T-helper 22 cell (primary cell): ENCODE measurements at regions not wholly inside any gene's neighbourhood (a gene's known extent, or its start where the extent isn't known, plus 50 kb on each side); places are given as distances from the start of the nearest gene placed in this dataset.

Experiments used
- DNase-seq: peaks from one replicate; pipeline ENCODE4 v3.0.0-alpha.2; 2020; ENCODE audit warnings: low read depth

DNA sequence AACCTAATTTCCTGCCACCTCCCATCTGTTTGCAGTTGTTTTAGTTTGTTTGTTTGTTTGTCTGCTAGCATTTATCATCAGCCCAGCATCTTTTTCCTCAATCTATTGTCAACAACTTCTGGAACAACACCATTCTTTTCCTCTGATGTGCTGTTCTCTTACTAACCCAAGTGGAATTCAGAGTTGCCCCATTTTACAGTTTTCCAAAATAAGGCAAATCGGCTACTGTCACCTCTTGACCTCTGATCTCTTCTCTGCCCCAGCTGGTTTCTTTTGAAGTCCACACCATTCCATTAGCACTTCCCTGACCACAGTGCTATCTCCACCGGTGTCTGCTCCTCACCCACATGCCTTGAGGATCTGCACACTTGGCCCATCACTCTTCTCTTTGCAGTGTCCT is 102.4 kb downstream of the EFNB2 start:
- no peak for DNase-seq

GRCh38 chr13:106432636-106433035 is 102.8 kb downstream of the EFNB2 start:
- DNase-seq = no peak

GRCh38 chr13:106426909-106427308 is 108.6 kb downstream of the EFNB2 start:
- no peak for DNase-seq

DNA sequence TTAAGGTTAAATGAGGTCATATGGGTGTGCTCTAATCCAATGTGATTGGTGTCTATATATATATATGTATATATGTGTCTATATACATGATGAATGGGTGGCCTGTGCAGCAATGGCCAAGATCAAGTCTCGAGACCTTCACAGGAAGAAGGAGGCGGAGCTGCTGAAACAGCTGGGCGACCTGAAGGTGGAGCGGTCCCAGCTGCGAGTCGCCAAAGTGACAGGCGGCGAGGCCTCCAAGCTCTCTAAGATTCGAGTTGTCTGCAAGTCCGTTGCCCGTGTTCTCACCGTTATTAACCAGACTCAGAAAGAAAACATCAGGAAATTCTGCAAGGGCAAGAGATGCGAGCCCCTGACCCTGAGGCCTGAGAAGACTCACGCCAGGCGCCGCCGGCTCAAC is 109.8 kb downstream of the EFNB2 start:
- DNase-seq = no peak

DNA sequence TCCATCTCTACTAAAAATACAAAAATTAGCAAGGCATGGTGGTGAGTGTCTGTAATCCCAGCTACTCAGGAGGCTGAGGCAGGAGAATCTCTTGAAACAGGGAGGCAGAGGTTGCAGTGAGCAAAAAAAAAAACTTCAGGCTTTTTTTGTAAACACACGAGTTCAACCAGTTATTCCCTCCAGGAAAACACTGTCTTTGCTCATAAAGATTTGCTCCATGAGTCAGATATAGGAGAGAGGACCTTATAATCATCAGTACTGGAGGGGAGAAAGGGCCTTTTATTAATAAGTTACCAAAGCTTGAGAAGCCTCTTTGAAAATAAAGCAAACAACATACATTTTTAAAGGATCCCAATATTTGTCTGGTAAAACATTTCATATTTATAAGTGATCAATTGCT is 110.7 kb downstream of the EFNB2 start:
- no peak for DNase-seq

DNA sequence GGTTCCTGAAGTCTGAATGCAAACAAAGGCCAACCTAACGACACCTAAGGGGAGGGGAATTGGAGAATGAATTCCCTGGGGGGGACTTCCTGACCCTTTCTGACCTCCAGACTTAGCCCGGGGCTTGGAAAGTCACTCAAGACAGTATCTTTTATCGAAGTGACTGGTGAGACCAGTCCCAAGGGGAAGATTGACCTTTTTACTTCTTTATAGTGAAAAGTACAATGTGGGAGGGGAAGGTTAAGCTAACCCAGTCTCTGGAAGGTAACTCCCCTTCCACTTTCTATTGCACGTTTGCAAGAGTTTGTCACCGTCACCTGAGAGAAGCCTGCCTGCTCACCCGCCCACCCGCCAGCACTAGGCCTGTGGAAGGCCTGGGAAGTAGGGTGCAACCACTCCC is 111.9 kb downstream of the EFNB2 start:
- DNase-seq = no peak

- no peak for DNase-seq
These were observed 116.9 kb downstream of the EFNB2 start for GRCh38 chr13:106418556-106418955.

DNA sequence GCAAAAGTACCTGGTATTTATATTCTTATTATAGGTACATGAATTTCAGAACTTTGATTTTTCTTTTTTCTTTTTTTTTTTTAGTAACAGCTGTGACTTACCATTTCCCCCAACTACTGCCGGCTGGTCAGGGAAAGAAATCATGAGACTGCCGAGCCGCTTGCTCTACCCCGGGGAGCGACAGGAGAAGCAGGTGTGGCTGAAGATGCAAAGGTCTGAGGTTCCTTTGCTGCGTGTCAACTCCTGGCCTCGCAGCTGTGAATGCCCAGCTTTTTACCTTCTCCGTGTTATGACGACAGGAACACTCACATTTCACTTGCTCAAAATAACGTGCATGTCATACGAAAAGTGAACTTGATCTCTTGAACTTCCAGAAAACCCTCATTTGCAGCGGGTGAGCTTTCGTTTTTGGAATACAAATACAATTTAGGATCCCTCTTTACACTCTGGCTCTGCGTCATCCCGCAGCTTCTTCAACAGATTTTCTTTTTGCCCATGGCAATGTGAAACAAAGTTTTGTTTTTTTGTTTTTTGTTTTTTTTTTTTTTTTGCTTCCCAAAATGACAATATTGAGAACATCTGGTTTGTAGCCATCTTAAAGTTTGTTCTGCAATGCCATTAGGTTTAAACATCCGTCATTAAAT is 117.9 kb downstream of the EFNB2 start:
- no peak for DNase-seq

DNA sequence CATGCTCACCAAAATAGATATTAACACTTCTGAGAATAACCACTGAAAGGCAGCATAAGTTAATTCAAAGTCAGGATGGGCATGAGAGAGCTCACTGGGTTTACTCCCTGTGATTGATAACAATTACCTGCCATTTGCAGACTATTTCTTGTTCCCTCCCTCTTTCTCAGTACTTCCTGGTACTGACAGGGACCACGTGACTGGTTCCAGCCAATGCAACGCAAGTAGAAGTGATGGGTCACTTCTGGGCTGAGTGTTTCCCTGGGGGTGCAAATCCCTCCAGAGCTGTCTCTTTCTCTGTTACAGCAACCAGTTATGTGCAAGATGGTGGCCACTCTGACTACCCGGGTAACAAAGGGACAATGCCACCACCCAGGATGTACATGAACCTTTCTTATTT is 118.8 kb downstream of the EFNB2 start:
- DNase-seq = no peak

DNA sequence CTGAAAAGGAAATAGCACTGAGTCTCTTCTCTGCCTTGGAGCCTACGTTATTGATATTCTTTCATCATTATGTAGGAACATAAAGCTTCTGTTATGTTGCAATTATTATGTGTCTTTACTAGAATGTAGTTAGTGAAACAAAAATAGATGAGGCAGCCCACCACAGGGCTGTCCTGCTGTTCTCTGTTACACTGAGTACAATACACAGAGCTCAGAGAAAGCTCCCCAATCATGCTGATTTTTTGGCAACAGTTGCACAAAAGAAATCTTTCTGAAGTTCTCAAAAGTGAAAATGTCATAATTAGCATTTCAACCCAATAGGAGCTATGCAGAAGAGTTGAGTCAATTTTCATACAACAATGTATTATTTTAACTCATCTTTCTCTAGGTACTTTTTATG is 119.5 kb downstream of the EFNB2 start:
- DNase-seq = no peak

GRCh38 chr13:106415442-106415841 is 120.0 kb downstream of the EFNB2 start:
- DNase-seq = no peak

GRCh38 chr13:106407338-106407737 is 128.1 kb downstream of the EFNB2 start:
- DNase-seq = no peak

DNA sequence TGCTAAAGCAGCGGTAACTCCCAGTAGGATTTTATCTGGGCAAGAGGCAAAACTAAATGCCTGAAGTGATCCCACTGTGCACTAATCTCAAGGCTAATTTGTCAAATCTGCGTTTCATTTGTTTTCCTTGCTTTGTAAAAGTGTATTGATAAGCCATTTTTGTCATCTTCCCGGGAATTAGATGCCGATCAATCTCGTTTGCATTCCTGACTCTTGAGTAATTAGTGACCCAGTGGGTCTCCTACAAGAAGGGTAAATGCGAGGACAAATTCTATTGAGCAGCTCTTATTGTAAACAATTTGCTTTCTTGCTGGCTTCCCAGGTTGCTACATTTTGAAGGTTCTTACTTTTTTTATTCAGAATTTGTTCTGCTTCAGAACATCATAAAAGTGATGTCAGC is 129.7 kb downstream of the EFNB2 start:
- DNase-seq = no peak

DNA sequence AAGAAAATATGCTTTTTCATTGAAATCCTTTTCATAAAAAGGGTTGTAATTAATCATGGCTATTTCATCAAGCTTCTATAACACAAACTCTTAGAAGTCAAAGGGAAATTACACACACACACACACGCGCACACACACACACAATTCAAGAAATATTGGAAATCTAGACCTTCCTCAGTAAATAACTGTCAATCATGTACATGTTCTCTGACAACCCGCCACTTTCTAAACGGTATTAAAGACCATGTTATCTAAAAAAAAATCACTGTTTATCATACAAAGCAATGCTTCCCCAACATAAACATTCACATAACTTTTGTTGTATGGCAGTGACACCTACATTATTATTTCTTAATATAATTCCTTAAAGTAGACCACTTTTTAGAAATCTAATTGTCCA is 132.2 kb downstream of the EFNB2 start:
- DNase-seq = no peak

- DNase-seq = no peak
These were observed 132.6 kb downstream of the EFNB2 start for GRCh38 chr13:106402866-106403265.

GRCh38 chr13:106401081-106401480 is 134.4 kb downstream of the EFNB2 start:
- DNase-seq = no peak

GRCh38 chr13:106400289-106400688 is 135.2 kb downstream of the EFNB2 start:
- DNase-seq = no peak

DNA sequence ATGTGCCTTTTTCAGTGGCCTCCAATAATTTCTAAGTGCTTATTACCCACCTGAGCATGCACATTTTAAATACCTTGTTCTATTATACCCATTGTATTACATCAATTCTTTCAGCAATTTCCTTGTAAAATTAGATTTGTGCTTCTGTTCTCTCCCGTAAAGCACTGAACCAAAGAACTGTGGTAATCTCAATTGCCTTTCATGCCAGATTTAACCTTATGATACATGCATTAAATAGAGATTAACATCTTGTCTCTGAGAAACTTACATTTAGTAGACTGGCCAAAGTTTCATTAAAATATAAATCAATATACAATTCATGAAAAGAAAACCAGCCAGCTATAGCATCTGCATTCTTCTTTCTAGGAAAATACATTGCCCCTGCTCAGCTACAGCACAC is 137.2 kb downstream of the EFNB2 start:
- DNase-seq = no peak

DNA sequence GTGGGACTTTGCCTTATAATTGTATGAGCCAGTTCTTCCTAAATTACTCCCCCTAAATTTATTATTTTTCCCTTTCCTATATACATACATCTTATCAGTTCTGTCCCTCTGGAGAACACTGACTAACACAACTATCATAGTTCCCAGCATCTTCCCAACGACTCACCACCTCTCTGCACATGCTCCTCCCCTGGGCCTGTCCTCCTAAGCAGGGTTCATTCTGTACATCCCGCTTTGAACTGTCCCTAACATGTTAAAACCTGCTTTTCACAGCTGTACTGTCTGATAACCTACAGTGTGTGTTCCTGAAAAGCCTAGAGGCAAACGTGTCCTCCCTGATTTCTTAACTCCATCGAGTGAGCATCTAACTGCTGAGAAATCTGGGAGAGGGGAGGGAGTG is 141.7 kb downstream of the EFNB2 start:
- no peak for DNase-seq

GRCh38 chr13:106391681-106392080 is 143.8 kb downstream of the EFNB2 start:
- DNase-seq = no peak

DNA sequence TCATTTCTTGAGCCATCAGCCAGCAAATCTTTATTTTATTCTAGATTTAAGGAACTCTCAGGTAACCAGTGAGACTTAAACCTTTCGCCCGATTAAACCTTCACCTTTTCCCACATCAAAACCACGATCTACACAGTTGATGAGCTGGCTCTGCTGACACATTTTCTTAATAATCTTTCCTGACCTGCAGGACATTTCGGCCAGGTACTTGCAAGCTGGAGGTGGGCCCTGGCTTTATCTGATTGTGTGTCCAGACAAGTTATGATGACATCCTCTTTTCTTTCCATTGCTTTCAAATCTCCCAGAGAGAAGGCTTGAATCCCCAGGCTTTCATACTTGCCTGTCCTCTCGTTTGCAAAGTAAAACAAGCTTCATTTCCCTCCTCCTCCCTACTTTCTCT is 144.2 kb downstream of the EFNB2 start:
- DNase-seq = no peak

GRCh38 chr13:106390367-106390766 is 145.1 kb downstream of the EFNB2 start:
- no peak for DNase-seq

GRCh38 chr13:106385654-106386053 is 149.8 kb downstream of the EFNB2 start:
- DNase-seq = no peak

GRCh38 chr13:106384516-106384915 is 150.9 kb downstream of the EFNB2 start:
- DNase-seq = no peak

GRCh38 chr13:106383791-106384190 is 151.7 kb downstream of the EFNB2 start:
- DNase-seq = no peak
